Mesenchymal stem cell (in vitro differentiated cells and primary cell): ENCODE measurements at regions not wholly inside any gene's neighbourhood (a gene's known extent, or its start where the extent isn't known, plus 50 kb on each side); places are given as distances from the start of the nearest gene placed in this dataset.

Experiments
- DNase-seq: peaks from one replicate; pipeline ENCODE4 v3.0.0-alpha.2; 2013
- H2AFZ ChIP-seq: one replicate; pipeline ENCODE4 v1.6.1; 2013; ENCODE audit warnings: low read depth, mild to moderate bottlenecking, control low read depth, inconsistent platforms, low read length, moderate library complexity
- H2AK5ac ChIP-seq: 2 replicates; pipeline ENCODE4 v1.6.1; 2013; ENCODE audit warnings: low read length, moderate library complexity, mild to moderate bottlenecking, inconsistent platforms; ENCODE audit not compliant: severe bottlenecking
- H2BK120ac ChIP-seq: one replicate; pipeline ENCODE4 v1.6.1; 2013; ENCODE audit warnings: low read depth, mild to moderate bottlenecking, inconsistent platforms, low read length, moderate library complexity
- H2BK12ac ChIP-seq, 2 experiments: one replicate each; pipeline ENCODE4 v1.6.1; 2013; ENCODE audit warnings: inconsistent platforms in 2 of 2, low read length in 2 of 2, mild to moderate bottlenecking in 2 of 2, moderate library complexity in 2 of 2, control low read depth in 1 of 2
- H2BK15ac ChIP-seq: one replicate; pipeline ENCODE4 v1.6.1; 2013; ENCODE audit warnings: mild to moderate bottlenecking, low read depth, inconsistent platforms; ENCODE audit not compliant: poor library complexity, severe bottlenecking
- H2BK5ac ChIP-seq: 2 replicates; pipeline ENCODE4 v1.6.1; 2013; ENCODE audit warnings: low read depth, mild to moderate bottlenecking, low read length, control low read depth, inconsistent platforms; ENCODE audit not compliant: poor library complexity, severe bottlenecking
- H3K14ac ChIP-seq, 2 experiments: one replicate each; pipeline ENCODE4 v1.6.1; 2013; ENCODE audit warnings: inconsistent platforms in 2 of 2, low read length in 2 of 2, control low read depth in 1 of 2, mild to moderate bottlenecking in 1 of 2, moderate library complexity in 1 of 2
- H3K18ac ChIP-seq, 2 experiments: one replicate each; pipeline ENCODE4 v1.6.1; 2013; ENCODE audit warnings: inconsistent platforms in 2 of 2, low read length in 2 of 2, control low read depth in 1 of 2, low read depth in 1 of 2, mild to moderate bottlenecking in 1 of 2
- H3K23ac ChIP-seq, 2 experiments: one replicate each; pipeline ENCODE4 v1.6.1; 2013; ENCODE audit warnings: inconsistent platforms in 2 of 2, low read length in 2 of 2, mild to moderate bottlenecking in 2 of 2, moderate library complexity in 2 of 2, control low read depth in 1 of 2
- H3K27ac ChIP-seq: 2 replicates; pipeline ENCODE4 v1.5.1; 2013; ENCODE audit warnings: mild to moderate bottlenecking, moderate library complexity, low read length, control low read depth, inconsistent platforms; ENCODE audit not compliant: poor library complexity, severe bottlenecking
- H3K27me3 ChIP-seq, 2 experiments: 2 replicates each; pipeline versions ENCODE4 v1.6.1 to v1.7.0; 2013; ENCODE audit warnings: low read length in 2 of 2, mild to moderate bottlenecking in 2 of 2, moderate library complexity in 2 of 2, control low read depth in 1 of 2, inconsistent platforms in 1 of 2; ENCODE audit not compliant: control insufficient read depth in 1 of 2, insufficient read depth in 1 of 2
- H3K36me3 ChIP-seq, 2 experiments: 2 replicates each; pipeline versions ENCODE4 v1.6.1 to v1.7.0; 2013; ENCODE audit warnings: low read length in 2 of 2, control low read depth in 1 of 2, inconsistent platforms in 1 of 2, low read depth in 1 of 2, mild to moderate bottlenecking in 1 of 2; ENCODE audit not compliant: insufficient read depth in 2 of 2, control insufficient read depth in 1 of 2
- H3K4ac ChIP-seq, 2 experiments: one replicate each; pipeline ENCODE4 v1.6.1; 2013; ENCODE audit warnings: inconsistent platforms in 2 of 2, low read length in 2 of 2, mild to moderate bottlenecking in 2 of 2, moderate library complexity in 2 of 2, control low read depth in 1 of 2, low read depth in 1 of 2
- H3K4me1 ChIP-seq: 2 replicates; pipeline ENCODE4 v1.6.1; 2013; ENCODE audit warnings: low read depth, low read length, control low read depth; ENCODE audit not compliant: control insufficient read depth, insufficient read depth
- H3K4me2 ChIP-seq: 2 replicates; pipeline ENCODE4 v1.6.1; 2013; ENCODE audit warnings: low read length, mild to moderate bottlenecking, inconsistent platforms; ENCODE audit not compliant: poor library complexity, severe bottlenecking
- H3K4me3 ChIP-seq, 2 experiments: 2 replicates each; pipeline versions ENCODE4 v1.5.1 to v1.7.0; 2013; ENCODE audit warnings: low read length in 2 of 2, mild to moderate bottlenecking in 2 of 2, control low read depth in 1 of 2, low read depth in 1 of 2; ENCODE audit not compliant: insufficient read depth in 1 of 2
- H3K79me1 ChIP-seq: replicated peaks from 2 replicates; pipeline ENCODE4 v1.6.1; 2013; ENCODE audit warnings: mild to moderate bottlenecking, control low read depth, low read length, inconsistent platforms; ENCODE audit not compliant: poor library complexity, severe bottlenecking
- H3K9ac ChIP-seq: 2 replicates; pipeline ENCODE4 v1.7.0; 2013; ENCODE audit warnings: mild to moderate bottlenecking, low read length, moderate library complexity
- H3K9me3 ChIP-seq: 2 replicates; pipeline ENCODE4 v1.7.0; 2013; ENCODE audit warnings: mild to moderate bottlenecking, low read length; ENCODE audit not compliant: control insufficient read depth
- H4K8ac ChIP-seq: one replicate; pipeline ENCODE4 v1.6.1; 2013; ENCODE audit warnings: inconsistent platforms, mild to moderate bottlenecking, low read length, moderate library complexity
- H4K91ac ChIP-seq: one replicate; pipeline ENCODE4 v1.6.1; 2013; ENCODE audit warnings: mild to moderate bottlenecking, low read length, inconsistent platforms
- WGBS: methylation state at CpG from one replicate; pipeline ENCODE4 v1.1.7; 2013; ENCODE audit warnings: mixed read lengths; 5-methylcytosine and 5-hydroxymethylcytosine counted together

- Histone ChIP-seq H3K4me3 (no peak overlapping the region), H4K91ac (peak overlapping the region; percentile 53), H2AFZ (no peak overlapping the region), H3K4me1 (no peaks in the 10 kb centered on the region), H3K18ac (peak overlapping the region in 1 of 2 experiments; percentile 61), H3K4ac (no peak overlapping the region), H2BK120ac (no peak overlapping the region), H3K9me3 (no peaks in the 10 kb centered on the region), H3K9ac (no peak overlapping the region), H3K14ac (no peak overlapping the region), H3K4me2 (no peak overlapping the region), H2BK15ac (no peak overlapping the region), H2BK5ac (no peak overlapping the region), H2BK12ac (peak overlapping the region in 1 of 2 experiments; percentile 71), H3K36me3 (no peaks in the 10 kb centered on the region), H3K27me3 (no peaks in the 10 kb centered on the region), H3K79me1 (no peaks in the 10 kb centered on the region), H2AK5ac (no peak overlapping the region), H4K8ac (no peak overlapping the region), H3K23ac (no peak overlapping the region), H3K27ac (no peak overlapping the region)
- DNase-seq: peak; percentile 16
These were observed 355.3 kb downstream of the ARL4A start for GRCh38 chr7:13042605-13043236.

DNA sequence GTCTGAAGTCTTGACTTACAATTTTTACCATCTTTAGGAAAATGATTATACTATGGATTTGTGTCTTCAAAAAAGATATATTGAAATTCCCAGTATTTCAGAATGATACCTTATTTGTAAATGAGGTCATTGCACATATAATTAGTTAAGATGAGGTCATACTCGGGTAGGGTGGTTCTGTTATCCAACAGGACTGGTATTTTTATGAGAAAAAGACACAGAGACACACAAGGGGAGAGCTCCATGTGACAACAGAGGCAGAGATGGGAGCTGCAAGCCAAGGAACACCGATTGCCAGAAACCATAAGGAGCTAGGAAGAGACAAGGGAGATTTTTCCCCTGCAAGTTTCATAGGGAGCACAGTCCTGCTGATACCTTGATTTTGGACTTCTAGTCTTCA lies 356.9 kb downstream of the ARL4A start:
- Histone ChIP-seq H3K79me1 (no peaks in the 10 kb centered on the region), H3K4me3 (no peak overlapping the region), H3K9me3 (no peaks in the 10 kb centered on the region), H3K27ac (no peak overlapping the region), H3K9ac (no peak overlapping the region), H2AK5ac (no peak overlapping the region), H3K23ac (no peak overlapping the region), H4K8ac (no peak overlapping the region), H4K91ac (no peak overlapping the region), H3K4me1 (no peaks in the 10 kb centered on the region), H3K36me3 (no peaks in the 10 kb centered on the region), H3K4me2 (no peak overlapping the region), H2BK15ac (no peak overlapping the region), H3K4ac (peak overlapping the region in 1 of 2 experiments; percentile 26), H3K14ac (no peak overlapping the region), H2AFZ (no peak overlapping the region), H2BK120ac (no peak overlapping the region), H2BK12ac (no peak overlapping the region), H2BK5ac (no peak overlapping the region), H3K27me3 (no peaks in the 10 kb centered on the region), H3K18ac (peak overlapping the region in 1 of 2 experiments; percentile 2)
- WGBS: 84% methylated on average over 2 of the region's 2 CpGs
- DNase-seq: no peak

DNA sequence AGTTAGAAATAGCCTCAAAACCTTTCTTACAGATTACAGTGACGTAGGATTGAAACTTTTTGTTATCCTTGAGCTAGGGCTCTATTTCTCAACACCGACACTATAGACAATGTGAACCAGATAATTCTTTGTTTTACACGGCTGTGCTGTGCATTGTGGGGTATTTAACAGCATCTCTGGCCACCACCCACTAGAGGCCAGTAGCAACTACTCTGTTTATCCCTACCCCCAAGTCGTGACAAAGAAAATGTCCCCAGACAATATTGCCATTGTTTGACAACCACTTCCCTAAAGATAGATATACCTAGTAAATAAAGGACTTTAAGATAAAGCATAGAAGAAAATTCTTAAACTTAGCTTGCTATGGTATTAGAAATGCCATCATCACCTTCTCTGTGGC lies 359.6 kb downstream of the ARL4A start:
- Histone ChIP-seq H3K4me1 (no peaks in the 10 kb centered on the region), H3K79me1 (no peaks in the 10 kb centered on the region), H2BK5ac (no peak overlapping the region), H3K18ac (peak overlapping the region in 1 of 2 experiments; percentile 61), H3K36me3 (no peaks in the 10 kb centered on the region), H2AFZ (no peak overlapping the region), H3K23ac (no peak overlapping the region), H3K27ac (no peak overlapping the region), H3K27me3 (no peaks in the 10 kb centered on the region), H3K9ac (no peak overlapping the region), H2BK120ac (peak overlapping the region; percentile 73), H4K91ac (no peak overlapping the region), H2AK5ac (no peak overlapping the region), H3K4ac (no peak overlapping the region), H4K8ac (no peak overlapping the region), H3K4me2 (no peak overlapping the region), H2BK15ac (no peak overlapping the region), H3K14ac (no peak overlapping the region), H3K4me3 (no peak overlapping the region), H2BK12ac (no peak overlapping the region), H3K9me3 (no peaks in the 10 kb centered on the region)
- 97% methylated on average over 3 of the region's 4 CpGs for WGBS
- no peak for DNase-seq

GRCh38 chr7:13049946-13050345 lies 362.5 kb downstream of the ARL4A start:
- no peak overlapping the region for H2BK12ac ChIP-seq
- DNase-seq: no peak
- H2BK15ac ChIP-seq: no peak overlapping the region
- no peak overlapping the region for H2AFZ ChIP-seq
- no peak overlapping the region for H3K4me2 ChIP-seq
- H3K4ac ChIP-seq: peak overlapping the region in 1 of 2 experiments; percentile 26
- peak overlapping the region; percentile 39 for H3K9ac ChIP-seq
- H3K4me1 ChIP-seq: no peaks in the 10 kb centered on the region
- H3K27ac ChIP-seq: no peak overlapping the region
- H3K4me3 ChIP-seq: no peak overlapping the region
- no peaks in the 10 kb centered on the region for H3K79me1 ChIP-seq
- no peak overlapping the region for H3K23ac ChIP-seq
- H3K9me3 ChIP-seq: no peaks in the 10 kb centered on the region
- H2BK120ac ChIP-seq: no peak overlapping the region
- H3K36me3 ChIP-seq: no peaks in the 10 kb centered on the region
- no peak overlapping the region for H4K91ac ChIP-seq
- no peak overlapping the region for H2AK5ac ChIP-seq
- H3K18ac ChIP-seq: no peak overlapping the region
- H3K27me3 ChIP-seq: no peaks in the 10 kb centered on the region
- 81% methylated on average over 3 of the region's 3 CpGs for WGBS
- no peak overlapping the region for H3K14ac ChIP-seq
- no peak overlapping the region for H4K8ac ChIP-seq
- H2BK5ac ChIP-seq: no peak overlapping the region
